ENCODE measurements at regions not wholly inside any gene's neighbourhood (a gene's known extent, or its start where the extent isn't known, plus 50 kb on each side); places are given as distances from the start of the nearest gene placed in this dataset.

GRCh38 chr9:111233963-111234362 lies 96.1 kb downstream of the OR2K2 start:
- no peak for DNase-seq (ENCODE audit: low read depth)
- no peak for TF ChIP-seq CTCF (conservative IDR thresholded peaks at IDR 0.05; ENCODE audit: low read depth, low read length)
- H3K4me3 ChIP-seq (ENCODE audit: low read depth, low read length): no peak overlapping the region

GRCh38 chr9:111232997-111233790 lies 96.8 kb downstream of the OR2K2 start:
- DNase-seq (ENCODE audit: low read depth): peak; percentile 1
- no peak for TF ChIP-seq CTCF (conservative IDR thresholded peaks at IDR 0.05; ENCODE audit: low read depth, low read length)
- H3K4me3 ChIP-seq (ENCODE audit: low read depth, low read length): no peak overlapping the region

- no peak overlapping the region for H3K4me3 ChIP-seq (ENCODE audit: low read depth, low read length)
- no peak for DNase-seq (ENCODE audit: low read depth)
- TF ChIP-seq CTCF (conservative IDR thresholded peaks at IDR 0.05; ENCODE audit: low read depth, low read length): no peak
These were observed 98.0 kb downstream of the OR2K2 start for GRCh38 chr9:111231801-111232580.

GRCh38 chr9:111222757-111223156 lies 107.3 kb downstream of the OR2K2 start:
- TF ChIP-seq CTCF (conservative IDR thresholded peaks at IDR 0.05; ENCODE audit: low read depth, low read length): no peak
- DNase-seq (ENCODE audit: low read depth): no peak
- no peak overlapping the region for H3K4me3 ChIP-seq (ENCODE audit: low read depth, low read length)

- no peak for TF ChIP-seq CTCF (conservative IDR thresholded peaks at IDR 0.05; ENCODE audit: low read depth, low read length)
- H3K4me3 ChIP-seq (ENCODE audit: low read depth, low read length): no peak overlapping the region
- no peak for DNase-seq (ENCODE audit: low read depth)
These were observed 117.2 kb downstream of the OR2K2 start for GRCh38 chr9:111212874-111213273.

- no peak for TF ChIP-seq CTCF (conservative IDR thresholded peaks at IDR 0.05; ENCODE audit: low read depth, low read length)
- H3K4me3 ChIP-seq (ENCODE audit: low read depth, low read length): no peak overlapping the region
- peak; percentile 15 for DNase-seq (ENCODE audit: low read depth)
These were observed 131.1 kb downstream of the OR2K2 start for GRCh38 chr9:111198936-111199335.

Measured in choroid plexus epithelial cell (primary cell).